Choroid plexus epithelial cell (primary cell): ENCODE measurements at regions not wholly inside any gene's neighbourhood (a gene's known extent, or its start where the extent isn't known, plus 50 kb on each side); places are given as distances from the start of the nearest gene placed in this dataset.

Experiments
- DNase-seq: peaks from one replicate; pipeline ENCODE4 v3.0.0-alpha.2; 2010; ENCODE audit warnings: low read depth
- H3K4me3 ChIP-seq: 2 replicates; pipeline ENCODE4 v1.5.1; 2011; ENCODE audit warnings: low read depth, mild to moderate bottlenecking, control low read depth, low read length, moderate library complexity
- CTCF ChIP-seq: conservative IDR thresholded peaks from 2 replicates; pipeline ENCODE4 v1.5.1; 2011; ENCODE audit warnings: low read depth, mild to moderate bottlenecking, control low read depth, inconsistent platforms, low read length, moderate library complexity

DNA sequence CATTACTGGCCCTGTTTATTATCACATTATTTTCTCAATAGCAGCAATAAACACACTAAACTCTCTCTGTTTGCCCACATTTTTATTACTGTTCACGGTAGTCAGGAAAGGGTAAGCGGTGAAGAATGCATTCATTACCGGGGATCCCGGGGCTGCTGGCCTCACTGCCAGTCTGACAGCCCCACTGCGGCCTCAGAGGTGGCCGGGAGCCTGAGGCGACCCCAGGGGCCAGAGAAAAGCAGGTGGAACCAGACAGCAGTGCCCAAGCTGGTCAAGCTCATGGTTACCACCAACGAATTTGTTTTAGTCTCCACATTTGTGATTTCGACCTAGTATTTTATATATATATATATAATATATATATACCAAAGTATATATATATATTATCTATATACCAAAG is 127.7 kb downstream of the LRATD1 start:
- DNase-seq = no peak
- no peak for TF ChIP-seq CTCF
- no peak overlapping the region for H3K4me3 ChIP-seq

DNA sequence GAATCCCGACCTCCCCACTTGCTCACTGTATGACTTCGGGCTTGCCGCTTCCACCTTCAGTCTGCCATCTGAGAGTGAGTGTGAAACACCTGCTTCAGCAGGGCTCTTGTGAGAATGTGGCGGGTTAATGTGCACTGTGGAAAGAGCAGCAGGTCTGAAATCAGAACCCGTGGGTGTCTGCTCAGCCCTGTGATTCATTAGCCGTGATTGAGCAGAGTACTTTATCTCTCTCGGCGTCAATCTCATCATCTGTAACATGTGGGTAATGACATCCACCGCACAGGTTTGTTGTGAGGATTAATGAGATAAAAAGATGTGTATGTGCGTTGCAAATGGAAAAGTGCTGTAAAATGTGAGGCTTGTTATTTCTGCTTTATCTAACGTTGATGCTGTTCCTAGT is 128.6 kb downstream of the LRATD1 start:
- H3K4me3 ChIP-seq = no peak overlapping the region
- TF ChIP-seq CTCF = no peak
- no peak for DNase-seq

GRCh38 chr2:14773696-14774095 is 141.2 kb downstream of the LRATD1 start:
- no peak overlapping the region for H3K4me3 ChIP-seq
- TF ChIP-seq CTCF = no peak

GRCh38 chr2:14774436-14774968 is 142.0 kb downstream of the LRATD1 start:
- H3K4me3 ChIP-seq = no peak overlapping the region
- no peak for DNase-seq
- TF ChIP-seq CTCF = no peak

More at GRCh38 chr2:14773696-14774095, 141.2 kb downstream of the LRATD1 start:
- DNase-seq = no peak

DNA sequence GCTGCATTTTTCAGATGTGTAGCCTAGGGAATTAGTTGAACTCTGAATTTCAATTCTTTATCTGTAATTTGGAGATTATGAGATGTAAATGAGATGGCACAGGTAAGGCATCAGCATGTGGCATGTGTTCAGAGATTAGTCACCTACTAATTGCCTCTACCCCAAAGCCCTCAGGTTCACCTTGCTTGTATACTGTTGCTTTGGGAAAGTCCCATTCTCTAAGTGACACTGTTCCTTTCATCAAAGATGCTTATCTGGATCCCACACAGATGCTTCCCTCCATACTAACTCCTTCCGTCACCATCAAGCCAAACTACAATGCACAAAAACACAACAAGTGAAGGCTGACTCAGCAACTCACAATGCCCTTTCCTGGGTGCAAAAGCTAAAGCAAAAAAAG is 143.7 kb downstream of the LRATD1 start:
- no peak for DNase-seq
- TF ChIP-seq CTCF = no peak

DNA sequence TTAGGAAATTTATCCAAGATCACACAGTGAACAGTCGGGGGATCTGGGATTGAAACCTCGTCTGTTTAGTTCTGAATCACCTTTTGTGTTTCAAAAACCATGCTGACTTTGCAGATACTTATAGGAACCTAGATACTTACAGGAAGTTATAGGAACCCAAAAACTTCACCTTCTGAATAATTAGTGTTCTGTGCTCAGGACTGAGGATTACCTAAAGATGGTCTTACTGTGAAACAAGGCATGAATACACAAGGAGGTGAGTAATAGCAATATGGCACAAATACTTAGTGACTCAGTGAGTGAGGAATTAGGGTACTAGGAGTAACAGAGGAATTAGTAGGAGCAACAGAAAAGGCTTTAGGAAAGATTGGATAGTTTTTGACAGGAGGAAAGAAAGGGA is 145.5 kb downstream of the LRATD1 start:
- no peak for TF ChIP-seq CTCF
- no peak overlapping the region for H3K4me3 ChIP-seq
- no peak for DNase-seq

More for the DNA sequence above, 143.7 kb downstream of the LRATD1 start:
- no peak overlapping the region for H3K4me3 ChIP-seq

DNA sequence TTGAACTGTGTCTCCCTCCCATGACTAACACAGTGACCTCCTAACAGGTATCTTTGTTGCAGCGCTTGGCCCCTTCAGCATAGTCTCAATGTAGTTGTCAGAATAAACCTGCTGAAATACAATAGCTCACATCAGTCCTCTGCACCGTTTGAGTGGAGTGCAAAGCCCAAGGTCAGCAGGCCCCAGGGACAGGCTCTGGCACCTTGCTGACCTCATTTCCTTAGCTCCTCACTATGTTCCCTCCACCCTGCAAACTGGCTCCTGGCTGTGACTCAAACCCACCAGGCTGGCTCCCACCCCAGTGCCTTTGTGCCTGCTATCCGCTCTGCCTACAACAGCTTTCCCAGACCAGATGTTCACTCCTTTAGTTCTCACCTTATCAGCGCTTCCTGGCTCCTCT is 146.7 kb downstream of the LRATD1 start:
- TF ChIP-seq CTCF = no peak
- H3K4me3 ChIP-seq = no peak overlapping the region
- no peak for DNase-seq
